ENCODE measurements at regions not wholly inside any gene's neighbourhood (a gene's known extent, or its start where the extent isn't known, plus 50 kb on each side); places are given as distances from the start of the nearest gene placed in this dataset.

- TF ChIP-seq EZH2 (IDR thresholded peaks at IDR 0.05; ENCODE audit: insufficient read depth, low read length), result no peak
- TF ChIP-seq CTCF (IDR thresholded peaks at IDR 0.05; ENCODE audit: insufficient read depth, low read depth, low read length), result no peak
Observed at GRCh38 chr20:41694796-41695195, 76.6 kb upstream of the CHD6 start.
